Uterus (tissue), 3 donors: ENCODE measurements at regions not wholly inside any gene's neighbourhood (a gene's known extent, or its start where the extent isn't known, plus 50 kb on each side); places are given as distances from the start of the nearest gene placed in this dataset.

Source experiments
- DNase-seq, 2 donors: peaks; one replicate each; pipeline ENCODE4 v3.0.0-alpha.2; 2019 to 2020
- H3K27ac ChIP-seq, 2 donors: fragments of 200-600 bp; sonication (generic); 1 replicate in 1 of 2; 2 replicates in 1 of 2; pipeline ENCODE4 v1.5.1; 2016 to 2018
- H3K27me3 ChIP-seq, 2 donors: fragments of 200-600 bp; sonication (generic); one replicate each; pipeline ENCODE4 v1.5.1; 2018 to 2019; ENCODE audit warnings: control low read depth in 1 of 2
- H3K36me3 ChIP-seq, 2 donors: fragments of 200-600 bp; sonication (generic); one replicate each; pipeline ENCODE4 v1.5.1; 2019; ENCODE audit warnings: control low read depth in 1 of 2
- H3K4me1 ChIP-seq, 2 donors: fragments of 200-600 bp; sonication (generic); one replicate each; pipeline ENCODE4 v1.5.1; 2018 to 2019; ENCODE audit warnings: control low read depth in 1 of 2
- H3K4me3 ChIP-seq, 2 donors: fragments of 200-600 bp; sonication (generic); 1 replicate in 1 of 2; 2 replicates in 1 of 2; pipeline ENCODE4 v1.5.1; 2018 to 2019; ENCODE audit warnings: mild to moderate bottlenecking in 1 of 2
- H3K9me3 ChIP-seq, 2 donors: fragments of 200-600 bp; sonication (generic); one replicate each; pipeline ENCODE4 v1.5.1; 2019; ENCODE audit warnings: control low read depth in 1 of 2
- POLR2A ChIP-seq, 2 donors: fragments of 450-650 bp; IDR thresholded peaks; one replicate each; pipeline ENCODE4 v1.6.1; 2016; ENCODE audit warnings: antibody characterized with exemption in 2 of 2, mild to moderate bottlenecking in 1 of 2, moderate library complexity in 1 of 2
- intact Hi-C: fragments of 100-400 bp; cut with DNase I; formaldehyde crosslinking; loops from one replicate; pipeline ENCODE4 v1.15.1; 2023; ENCODE audit warnings: low total_unique reads
- TF ChIP-seq, protein P1 (sequence below), 4 experiments: fragments of 200-600 bp in 2 of 4; fragments of 450-650 bp in 2 of 4; sonication (generic) in 2 of 4; IDR thresholded peaks; one replicate each; pipeline ENCODE4 v1.5.1; 2016 to 2019; ENCODE audit warnings: antibody characterized with exemption in 4 of 4, mild to moderate bottlenecking in 2 of 4, moderate library complexity in 1 of 4
- donor health status: DM: yes; HTN: yes; CAD: no.

DNA sequence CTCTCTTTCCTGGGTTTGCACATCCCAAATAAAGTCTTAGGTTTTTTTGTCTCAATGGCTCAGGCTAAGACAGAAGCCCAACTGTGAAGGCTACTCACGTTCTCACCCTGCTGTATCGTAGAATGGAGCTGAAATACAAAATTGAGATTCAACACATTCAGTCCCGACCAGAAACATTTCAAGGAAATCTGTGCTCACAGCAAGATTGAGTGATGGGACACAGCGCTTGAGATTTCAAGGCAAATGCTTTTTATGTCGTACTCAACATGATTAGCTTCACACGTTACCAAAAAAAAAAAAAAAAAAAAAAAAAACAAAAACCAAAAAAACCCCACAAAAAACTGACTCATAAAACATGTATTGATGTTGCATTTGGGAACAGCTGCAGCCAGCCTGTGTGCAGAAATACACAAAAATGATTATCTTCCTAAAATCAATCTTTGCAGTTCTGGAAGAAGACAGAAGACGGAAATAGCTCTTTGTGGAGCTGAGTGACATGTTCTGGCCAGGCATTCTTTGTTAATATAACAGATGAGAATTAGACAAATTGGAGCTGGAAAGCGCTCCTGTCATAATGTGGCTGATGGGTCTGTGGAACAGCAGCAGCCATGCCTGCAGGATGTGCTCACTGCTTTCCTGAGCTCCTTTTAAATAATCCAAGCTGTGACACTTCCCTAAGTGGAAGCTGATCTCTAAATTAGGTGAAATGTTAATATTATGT, 453.2 kb downstream of the LPIN1 start:
- TF ChIP-seq POLR2A (IDR thresholded peaks at IDR 0.05), result no peak
- TF ChIP-seq, protein P1, sequence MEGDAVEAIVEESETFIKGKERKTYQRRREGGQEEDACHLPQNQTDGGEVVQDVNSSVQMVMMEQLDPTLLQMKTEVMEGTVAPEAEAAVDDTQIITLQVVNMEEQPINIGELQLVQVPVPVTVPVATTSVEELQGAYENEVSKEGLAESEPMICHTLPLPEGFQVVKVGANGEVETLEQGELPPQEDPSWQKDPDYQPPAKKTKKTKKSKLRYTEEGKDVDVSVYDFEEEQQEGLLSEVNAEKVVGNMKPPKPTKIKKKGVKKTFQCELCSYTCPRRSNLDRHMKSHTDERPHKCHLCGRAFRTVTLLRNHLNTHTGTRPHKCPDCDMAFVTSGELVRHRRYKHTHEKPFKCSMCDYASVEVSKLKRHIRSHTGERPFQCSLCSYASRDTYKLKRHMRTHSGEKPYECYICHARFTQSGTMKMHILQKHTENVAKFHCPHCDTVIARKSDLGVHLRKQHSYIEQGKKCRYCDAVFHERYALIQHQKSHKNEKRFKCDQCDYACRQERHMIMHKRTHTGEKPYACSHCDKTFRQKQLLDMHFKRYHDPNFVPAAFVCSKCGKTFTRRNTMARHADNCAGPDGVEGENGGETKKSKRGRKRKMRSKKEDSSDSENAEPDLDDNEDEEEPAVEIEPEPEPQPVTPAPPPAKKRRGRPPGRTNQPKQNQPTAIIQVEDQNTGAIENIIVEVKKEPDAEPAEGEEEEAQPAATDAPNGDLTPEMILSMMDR (IDR thresholded peaks at IDR 0.05), result no peak
- H3K4me3 ChIP-seq, result no peak overlapping the region
- H3K27ac ChIP-seq, result no peak overlapping the region
- H3K36me3 ChIP-seq, result no peaks in the 10 kb centered on the region
- H3K9me3 ChIP-seq, result no peaks in the 10 kb centered on the region
- no peak for DNase-seq
- intact Hi-C loops, result no loop called here
- peaks cover 0 to 6% of the 10 kb centered on the region in 2 donors for H3K4me1 ChIP-seq
- H3K27me3 ChIP-seq, result no peaks in the 10 kb centered on the region

DNA sequence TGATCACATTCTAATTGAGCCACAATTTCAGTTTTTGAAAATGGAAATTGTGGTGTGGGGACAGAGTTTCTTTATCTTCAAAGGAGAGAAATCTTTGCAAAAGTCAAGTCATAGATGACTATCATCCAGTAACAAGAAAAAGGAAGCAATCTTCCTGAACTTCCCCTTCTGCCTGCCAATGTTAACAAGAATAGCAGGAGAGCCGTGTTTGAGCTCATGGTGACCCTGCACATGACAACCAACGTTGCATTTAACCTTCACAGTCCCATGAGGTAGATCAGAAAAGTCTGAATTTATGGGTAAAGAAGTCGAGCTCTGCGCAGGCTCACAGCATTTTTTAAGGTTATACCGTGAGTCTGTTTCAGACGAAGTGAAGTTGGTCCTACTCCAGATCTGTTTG, 454.9 kb downstream of the LPIN1 start:
- no peak for DNase-seq
- intact Hi-C loops, result no loop called here
- H3K27me3 ChIP-seq, result no peaks in the 10 kb centered on the region
- no peak overlapping the region for H3K4me3 ChIP-seq
- H3K36me3 ChIP-seq, result no peaks in the 10 kb centered on the region
- peaks cover 0 to 6% of the 10 kb centered on the region in 2 donors for H3K4me1 ChIP-seq
- no peak overlapping the region for H3K27ac ChIP-seq
- no peak for TF ChIP-seq POLR2A (IDR thresholded peaks at IDR 0.05)
- TF ChIP-seq, protein P1 (IDR thresholded peaks at IDR 0.05), result no peak
- no peaks in the 10 kb centered on the region for H3K9me3 ChIP-seq

DNA sequence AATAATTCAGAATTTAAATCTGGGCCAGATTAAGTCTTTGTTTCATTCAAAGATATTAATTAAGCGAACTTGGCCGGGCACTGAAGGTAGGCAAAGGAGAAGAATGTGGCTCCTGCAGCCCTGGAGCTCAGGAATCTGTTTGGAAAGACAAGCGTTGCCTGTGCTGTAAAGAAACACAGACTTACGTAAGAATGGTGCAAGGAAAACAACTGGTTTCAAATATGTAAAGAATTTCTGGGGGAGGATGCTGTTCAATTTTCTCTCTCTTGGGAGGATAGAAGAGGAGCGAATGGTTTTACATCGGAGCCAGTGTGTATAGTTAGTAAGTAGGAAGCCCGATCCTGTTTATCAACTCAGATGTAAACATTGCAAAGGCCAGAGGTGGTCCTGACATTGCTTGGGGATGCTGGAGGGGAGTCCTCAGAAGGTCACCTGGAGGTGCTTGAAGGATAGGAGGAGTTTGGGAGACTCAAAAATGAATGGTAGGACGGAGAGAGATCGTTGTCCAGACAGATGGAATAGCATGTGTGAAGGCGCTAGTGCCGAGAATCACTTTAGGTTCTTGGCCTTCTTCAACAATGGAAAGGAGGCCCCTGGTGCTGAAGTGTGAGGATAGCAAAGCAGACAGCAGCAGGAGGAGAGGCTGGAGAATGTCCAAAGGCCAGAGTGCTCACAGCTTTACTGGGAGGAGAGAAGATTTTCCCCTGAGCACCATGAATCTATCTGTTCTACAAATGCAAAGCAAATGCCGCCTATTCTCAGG, 456.1 kb downstream of the LPIN1 start:
- peak; percentile 60 to 68 for DNase-seq
- Histone ChIP-seq H3K27me3 (no peaks in the 10 kb centered on the region), H3K9me3 (no peaks in the 10 kb centered on the region), H3K27ac (peak overlapping the region; percentile 57 to 63), H3K36me3 (no peaks in the 10 kb centered on the region), H3K4me1 (peaks cover 0 to 6% of the 10 kb centered on the region in 2 donors), H3K4me3 (no peak overlapping the region)
- TF ChIP-seq, protein P1 (IDR thresholded peaks at IDR 0.05), result peak in 1 of 4 experiments; percentile 18
- TF ChIP-seq POLR2A (IDR thresholded peaks at IDR 0.05), result no peak
- intact Hi-C loops, result no loop called here

DNA sequence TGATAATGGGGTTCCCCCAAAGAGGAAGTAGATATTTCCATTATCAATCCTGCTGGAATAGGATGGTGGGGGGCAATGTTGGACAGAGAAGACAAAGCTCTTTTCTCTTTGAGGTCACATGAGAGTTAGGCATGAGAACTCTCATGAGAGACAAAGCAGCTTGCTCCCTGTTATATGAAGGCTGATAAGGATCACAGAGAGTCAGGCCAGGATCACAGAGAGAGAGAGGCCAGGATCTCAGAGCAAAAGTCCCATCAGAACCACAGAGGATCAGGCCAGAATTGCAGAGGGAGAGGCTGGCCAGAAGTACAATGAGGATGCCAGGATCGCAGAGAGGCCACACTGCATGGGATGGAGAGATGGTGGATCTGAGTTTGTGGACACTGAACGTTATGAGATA, 457.1 kb downstream of the LPIN1 start:
- Histone ChIP-seq H3K4me3 (no peak overlapping the region), H3K27me3 (no peaks in the 10 kb centered on the region), H3K4me1 (peaks cover 0 to 6% of the 10 kb centered on the region in 2 donors), H3K36me3 (no peaks in the 10 kb centered on the region), H3K27ac (peak overlapping the region; percentile 19 to 29), H3K9me3 (no peaks in the 10 kb centered on the region)
- TF ChIP-seq POLR2A (IDR thresholded peaks at IDR 0.05), result no peak
- TF ChIP-seq, protein P1 (IDR thresholded peaks at IDR 0.05), result no peak
- DNase-seq, result no peak
- intact Hi-C loops, result no loop called here

DNA sequence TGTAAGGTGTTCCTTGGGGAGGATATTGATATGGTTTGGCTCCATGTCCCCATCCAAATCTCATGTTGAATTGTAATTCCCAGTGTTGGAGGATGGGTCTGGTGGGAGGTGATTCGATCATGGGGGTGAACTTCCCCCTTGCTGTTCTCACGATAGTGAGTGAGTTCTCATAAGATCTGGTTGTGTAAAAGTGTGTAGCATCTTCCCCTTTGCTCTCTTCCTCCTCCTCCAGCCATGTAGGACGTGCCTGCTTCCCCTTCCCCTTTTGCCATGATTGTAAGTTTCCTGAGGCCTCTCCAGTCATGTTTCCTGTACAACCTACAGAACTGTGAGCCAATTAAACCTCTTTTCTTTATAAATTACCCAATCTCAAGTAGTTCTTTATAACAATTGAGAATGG, 458.7 kb downstream of the LPIN1 start:
- DNase-seq, result no peak
- Histone ChIP-seq H3K27me3 (no peaks in the 10 kb centered on the region), H3K4me3 (no peak overlapping the region), H3K4me1 (peaks cover 0 to 6% of the 10 kb centered on the region in 2 donors), H3K36me3 (no peaks in the 10 kb centered on the region), H3K27ac (no peak overlapping the region), H3K9me3 (no peaks in the 10 kb centered on the region)
- no peak for TF ChIP-seq POLR2A (IDR thresholded peaks at IDR 0.05)
- TF ChIP-seq, protein P1 (IDR thresholded peaks at IDR 0.05), result no peak
- intact Hi-C loops, result no loop called here
